ENCODE measurements at regions not wholly inside any gene's neighbourhood (a gene's known extent, or its start where the extent isn't known, plus 50 kb on each side); places are given as distances from the start of the nearest gene placed in this dataset.

- TF ChIP-seq CTCF (IDR thresholded peaks at IDR 0.05 in 8 of 11, conservative IDR thresholded peaks at IDR 0.05 in 3 of 11) (no peak), POLR2AphosphoS5 (IDR thresholded peaks at IDR 0.05) (no peak), POLR2A (IDR thresholded peaks at IDR 0.05) (no peak)
These were observed 415.0 kb upstream of the FBXO33 start for GRCh38 chr14:39847194-39847593.
